IMR-90 (cell line): ENCODE measurements at regions not wholly inside any gene's neighbourhood (a gene's known extent, or its start where the extent isn't known, plus 50 kb on each side); places are given as distances from the start of the nearest gene placed in this dataset.

ENCODE experiments used
- BHLHE40 ChIP-seq: fragments of 150-350 bp; IDR thresholded peaks from 2 replicates; pipeline ENCODE4 v1.6.1; 2016; ENCODE audit warnings: mild to moderate bottlenecking, low read depth, low read length
- CEBPB ChIP-seq: IDR thresholded peaks from 2 replicates; pipeline ENCODE4 v1.6.1; 2012; ENCODE audit warnings: low read depth, low read length, improper control_type of control experiment
- CHD1 ChIP-seq: IDR thresholded peaks from 2 replicates; pipeline ENCODE4 v1.6.1; 2012; ENCODE audit warnings: low read depth, low read length, improper control_type of control experiment
- FOS ChIP-seq: fragments of 150-350 bp; IDR thresholded peaks from 2 replicates; pipeline ENCODE4 v1.6.1; 2016; ENCODE audit warnings: low read depth, low read length
- MXI1 ChIP-seq: IDR thresholded peaks from 2 replicates; pipeline ENCODE4 v1.6.1; 2012; ENCODE audit warnings: low read depth, mild to moderate bottlenecking, low read length, moderate library complexity, borderline replicate concordance
- POLR2A ChIP-seq: IDR thresholded peaks from 2 replicates; pipeline ENCODE4 v1.6.1; 2012; ENCODE audit warnings: mild to moderate bottlenecking, low read depth, low read length
- RAD21 ChIP-seq: IDR thresholded peaks from 2 replicates; pipeline ENCODE4 v1.6.1; 2012; ENCODE audit warnings: low read length, improper control_type of control experiment
- RFX5 ChIP-seq: IDR thresholded peaks from 2 replicates; pipeline ENCODE4 v1.8.0; 2012; ENCODE audit warnings: low read depth, mild to moderate bottlenecking, low read length, moderate library complexity
- SMC3 ChIP-seq: fragments of 150-350 bp; IDR thresholded peaks from 2 replicates; pipeline ENCODE4 v1.6.1; 2016; ENCODE audit warnings: low read depth, mild to moderate bottlenecking, antibody characterized with exemption, low read length, moderate library complexity
- TF ChIP-seq, protein P1 (sequence below): conservative IDR thresholded peaks from 2 replicates; pipeline ENCODE4 v1.5.1; 2012; ENCODE audit warnings: mild to moderate bottlenecking, low read depth, low read length, improper control_type of control experiment
- TF ChIP-seq, protein P2 (sequence below): fragments of 150-350 bp; IDR thresholded peaks from 2 replicates; pipeline ENCODE4 v1.6.1; 2016; ENCODE audit warnings: low read depth, mild to moderate bottlenecking, low read length, moderate library complexity, borderline replicate concordance
- TF ChIP-seq, protein P3 (sequence below): fragments of 150-350 bp; IDR thresholded peaks from 2 replicates; pipeline ENCODE4 v1.6.1; 2017; ENCODE audit warnings: mild to moderate bottlenecking, antibody characterized with exemption, low read length, low read depth

DNA sequence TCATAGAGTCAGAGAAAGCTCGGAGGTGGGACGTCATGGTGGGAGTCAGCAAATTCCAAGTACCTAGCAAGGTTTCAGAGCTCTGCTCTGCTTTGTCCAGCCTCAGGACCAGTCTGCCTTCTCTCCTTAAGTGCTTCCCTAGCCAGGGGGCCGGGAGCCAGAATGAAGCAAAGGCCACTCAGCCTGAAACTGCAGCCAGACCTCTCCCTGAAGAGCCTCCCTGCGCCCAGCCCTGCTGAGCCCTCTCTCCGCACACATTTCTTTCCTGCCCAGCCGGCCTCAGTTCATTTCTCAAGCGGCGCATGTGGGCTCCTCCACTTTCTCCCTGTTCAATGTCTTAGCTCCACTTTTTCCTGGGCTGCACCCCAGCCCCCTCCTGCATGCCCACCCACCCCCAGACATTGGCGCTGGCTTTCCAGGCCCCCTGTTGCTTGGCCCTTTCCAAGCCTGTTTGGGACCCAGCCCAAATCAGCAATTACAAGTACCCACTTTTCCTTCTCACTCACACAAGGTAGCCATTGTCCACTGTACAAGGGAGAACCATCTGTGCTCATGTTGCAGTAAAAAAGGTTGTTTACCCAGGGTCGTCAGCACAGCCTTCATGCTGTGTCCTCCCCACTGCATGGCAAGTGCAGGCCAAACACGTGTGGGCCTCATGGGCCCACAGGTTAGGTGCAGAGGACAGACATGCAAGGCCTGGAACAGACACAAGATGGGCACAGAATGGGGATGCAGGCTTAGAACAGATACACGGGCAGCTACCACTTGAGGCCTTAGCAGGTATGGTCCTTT is 147.1 kb downstream of the MRPL14 start:
- TF ChIP-seq, protein P1, sequence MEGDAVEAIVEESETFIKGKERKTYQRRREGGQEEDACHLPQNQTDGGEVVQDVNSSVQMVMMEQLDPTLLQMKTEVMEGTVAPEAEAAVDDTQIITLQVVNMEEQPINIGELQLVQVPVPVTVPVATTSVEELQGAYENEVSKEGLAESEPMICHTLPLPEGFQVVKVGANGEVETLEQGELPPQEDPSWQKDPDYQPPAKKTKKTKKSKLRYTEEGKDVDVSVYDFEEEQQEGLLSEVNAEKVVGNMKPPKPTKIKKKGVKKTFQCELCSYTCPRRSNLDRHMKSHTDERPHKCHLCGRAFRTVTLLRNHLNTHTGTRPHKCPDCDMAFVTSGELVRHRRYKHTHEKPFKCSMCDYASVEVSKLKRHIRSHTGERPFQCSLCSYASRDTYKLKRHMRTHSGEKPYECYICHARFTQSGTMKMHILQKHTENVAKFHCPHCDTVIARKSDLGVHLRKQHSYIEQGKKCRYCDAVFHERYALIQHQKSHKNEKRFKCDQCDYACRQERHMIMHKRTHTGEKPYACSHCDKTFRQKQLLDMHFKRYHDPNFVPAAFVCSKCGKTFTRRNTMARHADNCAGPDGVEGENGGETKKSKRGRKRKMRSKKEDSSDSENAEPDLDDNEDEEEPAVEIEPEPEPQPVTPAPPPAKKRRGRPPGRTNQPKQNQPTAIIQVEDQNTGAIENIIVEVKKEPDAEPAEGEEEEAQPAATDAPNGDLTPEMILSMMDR: no peak
- TF ChIP-seq POLR2A (no peak), BHLHE40 (no peak), MXI1 (no peak), CEBPB (no peak), SMC3 (no peak), RFX5 (no peak), RAD21 (no peak), FOS (no peak), CHD1 (no peak)
- TF ChIP-seq, protein P2, sequence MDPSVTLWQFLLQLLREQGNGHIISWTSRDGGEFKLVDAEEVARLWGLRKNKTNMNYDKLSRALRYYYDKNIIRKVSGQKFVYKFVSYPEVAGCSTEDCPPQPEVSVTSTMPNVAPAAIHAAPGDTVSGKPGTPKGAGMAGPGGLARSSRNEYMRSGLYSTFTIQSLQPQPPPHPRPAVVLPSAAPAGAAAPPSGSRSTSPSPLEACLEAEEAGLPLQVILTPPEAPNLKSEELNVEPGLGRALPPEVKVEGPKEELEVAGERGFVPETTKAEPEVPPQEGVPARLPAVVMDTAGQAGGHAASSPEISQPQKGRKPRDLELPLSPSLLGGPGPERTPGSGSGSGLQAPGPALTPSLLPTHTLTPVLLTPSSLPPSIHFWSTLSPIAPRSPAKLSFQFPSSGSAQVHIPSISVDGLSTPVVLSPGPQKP: no peak
- TF ChIP-seq, protein P3, sequence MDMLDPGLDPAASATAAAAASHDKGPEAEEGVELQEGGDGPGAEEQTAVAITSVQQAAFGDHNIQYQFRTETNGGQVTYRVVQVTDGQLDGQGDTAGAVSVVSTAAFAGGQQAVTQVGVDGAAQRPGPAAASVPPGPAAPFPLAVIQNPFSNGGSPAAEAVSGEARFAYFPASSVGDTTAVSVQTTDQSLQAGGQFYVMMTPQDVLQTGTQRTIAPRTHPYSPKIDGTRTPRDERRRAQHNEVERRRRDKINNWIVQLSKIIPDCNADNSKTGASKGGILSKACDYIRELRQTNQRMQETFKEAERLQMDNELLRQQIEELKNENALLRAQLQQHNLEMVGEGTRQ: no peak
